ENCODE measurements at regions not wholly inside any gene's neighbourhood (a gene's known extent, or its start where the extent isn't known, plus 50 kb on each side); places are given as distances from the start of the nearest gene placed in this dataset.

DNA sequence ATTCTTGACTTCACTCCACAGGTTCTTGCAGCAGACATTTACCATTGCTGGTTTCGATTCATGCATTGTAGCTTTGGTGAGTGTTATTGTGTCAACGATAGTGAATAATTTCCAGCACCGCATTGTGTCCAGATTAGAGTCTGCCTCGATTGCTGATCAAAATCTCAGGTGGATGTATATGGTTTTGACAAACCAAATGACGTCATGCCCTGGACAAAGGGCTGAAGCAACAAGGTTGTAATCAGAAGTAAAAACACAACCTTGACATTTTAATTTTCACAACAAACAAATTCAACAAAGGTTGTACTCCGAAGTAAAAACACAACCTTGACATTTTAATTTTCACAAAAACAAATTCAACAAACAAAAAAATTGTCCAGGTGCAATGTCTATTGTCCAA is 81.1 kb upstream of the WWC2 start:
- BruUV-seq (replicated peaks), result no TSS peak
- CTCF ChIA-PET, result no interaction called here
- TF ChIP-seq, protein P1, sequence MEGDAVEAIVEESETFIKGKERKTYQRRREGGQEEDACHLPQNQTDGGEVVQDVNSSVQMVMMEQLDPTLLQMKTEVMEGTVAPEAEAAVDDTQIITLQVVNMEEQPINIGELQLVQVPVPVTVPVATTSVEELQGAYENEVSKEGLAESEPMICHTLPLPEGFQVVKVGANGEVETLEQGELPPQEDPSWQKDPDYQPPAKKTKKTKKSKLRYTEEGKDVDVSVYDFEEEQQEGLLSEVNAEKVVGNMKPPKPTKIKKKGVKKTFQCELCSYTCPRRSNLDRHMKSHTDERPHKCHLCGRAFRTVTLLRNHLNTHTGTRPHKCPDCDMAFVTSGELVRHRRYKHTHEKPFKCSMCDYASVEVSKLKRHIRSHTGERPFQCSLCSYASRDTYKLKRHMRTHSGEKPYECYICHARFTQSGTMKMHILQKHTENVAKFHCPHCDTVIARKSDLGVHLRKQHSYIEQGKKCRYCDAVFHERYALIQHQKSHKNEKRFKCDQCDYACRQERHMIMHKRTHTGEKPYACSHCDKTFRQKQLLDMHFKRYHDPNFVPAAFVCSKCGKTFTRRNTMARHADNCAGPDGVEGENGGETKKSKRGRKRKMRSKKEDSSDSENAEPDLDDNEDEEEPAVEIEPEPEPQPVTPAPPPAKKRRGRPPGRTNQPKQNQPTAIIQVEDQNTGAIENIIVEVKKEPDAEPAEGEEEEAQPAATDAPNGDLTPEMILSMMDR (IDR thresholded peaks at IDR 0.05), result no peak
- TF ChIP-seq SIN3A (IDR thresholded peaks at IDR 0.05; ENCODE audit: borderline replicate concordance, insufficient read depth, low read depth, low read length) (no peak), TCF7L2 (IDR thresholded peaks at IDR 0.05; ENCODE audit: low read depth, low read length) (no peak), POLR2AphosphoS5 (IDR thresholded peaks at IDR 0.05; ENCODE audit: low read depth, low read length) (no peak)
- TF ChIP-seq, protein P2, sequence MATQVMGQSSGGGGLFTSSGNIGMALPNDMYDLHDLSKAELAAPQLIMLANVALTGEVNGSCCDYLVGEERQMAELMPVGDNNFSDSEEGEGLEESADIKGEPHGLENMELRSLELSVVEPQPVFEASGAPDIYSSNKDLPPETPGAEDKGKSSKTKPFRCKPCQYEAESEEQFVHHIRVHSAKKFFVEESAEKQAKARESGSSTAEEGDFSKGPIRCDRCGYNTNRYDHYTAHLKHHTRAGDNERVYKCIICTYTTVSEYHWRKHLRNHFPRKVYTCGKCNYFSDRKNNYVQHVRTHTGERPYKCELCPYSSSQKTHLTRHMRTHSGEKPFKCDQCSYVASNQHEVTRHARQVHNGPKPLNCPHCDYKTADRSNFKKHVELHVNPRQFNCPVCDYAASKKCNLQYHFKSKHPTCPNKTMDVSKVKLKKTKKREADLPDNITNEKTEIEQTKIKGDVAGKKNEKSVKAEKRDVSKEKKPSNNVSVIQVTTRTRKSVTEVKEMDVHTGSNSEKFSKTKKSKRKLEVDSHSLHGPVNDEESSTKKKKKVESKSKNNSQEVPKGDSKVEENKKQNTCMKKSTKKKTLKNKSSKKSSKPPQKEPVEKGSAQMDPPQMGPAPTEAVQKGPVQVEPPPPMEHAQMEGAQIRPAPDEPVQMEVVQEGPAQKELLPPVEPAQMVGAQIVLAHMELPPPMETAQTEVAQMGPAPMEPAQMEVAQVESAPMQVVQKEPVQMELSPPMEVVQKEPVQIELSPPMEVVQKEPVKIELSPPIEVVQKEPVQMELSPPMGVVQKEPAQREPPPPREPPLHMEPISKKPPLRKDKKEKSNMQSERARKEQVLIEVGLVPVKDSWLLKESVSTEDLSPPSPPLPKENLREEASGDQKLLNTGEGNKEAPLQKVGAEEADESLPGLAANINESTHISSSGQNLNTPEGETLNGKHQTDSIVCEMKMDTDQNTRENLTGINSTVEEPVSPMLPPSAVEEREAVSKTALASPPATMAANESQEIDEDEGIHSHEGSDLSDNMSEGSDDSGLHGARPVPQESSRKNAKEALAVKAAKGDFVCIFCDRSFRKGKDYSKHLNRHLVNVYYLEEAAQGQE (IDR thresholded peaks at IDR 0.05; ENCODE audit: insufficient read depth in 1 of 2, low read depth in 2 of 2, low read length in 1 of 2), result no peak
- in situ Hi-C loops (cut with HindIII; ENCODE audit: low pct_unique_long_range_greater_than_20kb, low sequenced_read_pairs) (no loop called here), intact Hi-C loops (cut with micrococcal nuclease; ENCODE audit: unreplicated experiment) (no loop called here)
- POLR2A ChIA-PET, result no interaction called here
- Histone ChIP-seq H3K27me3 (ENCODE audit: control insufficient read depth, insufficient read depth, low read length) (no peaks in the 10 kb centered on the region), H3K4me1 (ENCODE audit: control insufficient read depth, insufficient read depth, low read length) (no peaks in the 10 kb centered on the region), H3K4me3 (ENCODE audit: low read depth in 2 of 2, low read length in 2 of 2) (no peak overlapping the region), H3K27ac (ENCODE audit: low read length) (no peak overlapping the region), H3K9me3 (ENCODE audit: control insufficient read depth, insufficient read depth, low read depth, low read length) (no peaks in the 10 kb centered on the region), H3K36me3 (ENCODE audit: control insufficient read depth, insufficient read depth, low read length) (no peaks in the 10 kb centered on the region)
- DNase-seq (ENCODE audit: low read depth, low spot score) (no peak), ATAC-seq (no peak)

DNA sequence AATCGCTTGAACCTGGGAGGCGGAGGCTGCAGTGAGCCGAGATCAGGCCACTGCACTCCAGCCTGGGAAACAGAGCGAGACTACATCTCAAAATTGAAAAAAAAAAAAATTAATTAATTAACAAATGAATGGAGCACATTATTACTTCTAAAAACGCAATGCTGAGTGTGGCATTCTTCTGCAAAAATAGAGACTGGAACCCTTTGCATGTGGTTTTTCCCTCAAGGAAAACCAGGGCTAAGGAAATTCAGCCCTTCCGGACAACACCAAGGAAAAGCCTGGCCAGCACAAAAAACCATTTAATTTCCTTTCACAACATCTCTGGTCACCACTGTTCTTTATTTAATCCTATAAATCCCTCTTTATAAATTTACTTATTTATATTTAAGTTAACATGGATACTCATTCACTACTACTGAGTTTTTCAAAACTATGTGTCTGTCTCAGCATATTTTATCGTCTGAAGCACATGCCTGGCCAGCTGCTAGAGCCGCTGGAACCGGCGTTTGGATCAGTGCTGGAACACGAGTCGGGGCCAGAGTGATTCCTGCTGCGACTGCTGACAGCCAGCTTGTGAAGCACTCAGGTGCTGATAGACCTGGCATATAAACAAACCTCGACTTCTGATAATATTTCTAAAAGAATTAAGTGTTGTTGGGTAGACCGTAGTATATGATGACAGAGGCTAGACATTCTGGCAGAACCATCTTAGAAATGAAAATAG is 84.5 kb upstream of the WWC2 start:
- Histone ChIP-seq H3K4me1 (ENCODE audit: control insufficient read depth, insufficient read depth, low read length) (no peaks in the 10 kb centered on the region), H3K36me3 (ENCODE audit: control insufficient read depth, insufficient read depth, low read length) (no peaks in the 10 kb centered on the region), H3K27me3 (ENCODE audit: control insufficient read depth, insufficient read depth, low read length) (no peaks in the 10 kb centered on the region), H3K9me3 (ENCODE audit: control insufficient read depth, insufficient read depth, low read depth, low read length) (no peaks in the 10 kb centered on the region), H3K4me3 (ENCODE audit: low read depth in 2 of 2, low read length in 2 of 2) (no peak overlapping the region), H3K27ac (ENCODE audit: low read length) (no peak overlapping the region)
- ChIA-PET CTCF (no interaction called here), POLR2A (no interaction called here)
- no TSS peak for BruUV-seq (replicated peaks)
- ATAC-seq (no peak), DNase-seq (ENCODE audit: low read depth, low spot score) (no peak)
- in situ Hi-C loops (cut with HindIII; ENCODE audit: low pct_unique_long_range_greater_than_20kb, low sequenced_read_pairs), result no loop called here
- TF ChIP-seq TCF7L2 (IDR thresholded peaks at IDR 0.05; ENCODE audit: low read depth, low read length), result no peak
- TF ChIP-seq, protein P2 (IDR thresholded peaks at IDR 0.05; ENCODE audit: insufficient read depth in 1 of 2, low read depth in 2 of 2, low read length in 1 of 2), result no peak
- TF ChIP-seq SIN3A (IDR thresholded peaks at IDR 0.05; ENCODE audit: borderline replicate concordance, insufficient read depth, low read depth, low read length), result no peak
- TF ChIP-seq, protein P1 (IDR thresholded peaks at IDR 0.05), result no peak
- no peak for TF ChIP-seq POLR2AphosphoS5 (IDR thresholded peaks at IDR 0.05; ENCODE audit: low read depth, low read length)
- intact Hi-C loops (cut with micrococcal nuclease; ENCODE audit: unreplicated experiment), result no loop called here
